GM18907 (cell line): ENCODE measurements at regions not wholly inside any gene's neighbourhood (a gene's known extent, or its start where the extent isn't known, plus 50 kb on each side); places are given as distances from the start of the nearest gene placed in this dataset.
"Not testable (repeated sequence)": the region's sequence is repeated elsewhere in the genome, so short reads cannot be mapped to it uniquely, and the experiment has no call there.

ENCODE experiments used
- ATAC-seq: cut with Tn5 transposase; IDR thresholded peaks from one replicate; pipeline ENCODE4 v1.9.1; 2021; ENCODE audit warnings: mild to moderate bottlenecking, moderate library complexity; ENCODE audit not compliant: unreplicated experiment

DNA sequence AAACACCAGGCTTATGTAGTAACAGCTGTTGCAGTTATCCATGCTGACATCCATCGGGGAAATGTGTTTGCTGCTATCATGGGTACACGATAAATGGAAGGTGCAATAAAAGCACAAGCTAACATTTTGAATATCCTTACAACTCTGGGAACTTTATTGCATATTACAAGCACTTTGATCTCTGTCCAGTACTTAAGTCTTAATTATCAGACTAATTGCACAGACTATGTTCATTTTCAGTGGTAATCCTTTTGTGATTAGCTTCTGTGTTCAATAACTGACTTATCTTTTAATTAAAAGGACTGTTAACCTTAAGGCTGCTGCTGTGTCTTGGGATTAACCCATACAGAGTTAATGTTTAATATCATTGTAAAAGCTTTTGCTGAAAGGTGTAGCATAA lies 101.4 kb upstream of the ATP5MC3 start:
- no peak for ATAC-seq

GRCh38 chr2:175282300-175282699 lies 100.8 kb upstream of the ATP5MC3 start:
- peak; percentile 79 for ATAC-seq

DNA sequence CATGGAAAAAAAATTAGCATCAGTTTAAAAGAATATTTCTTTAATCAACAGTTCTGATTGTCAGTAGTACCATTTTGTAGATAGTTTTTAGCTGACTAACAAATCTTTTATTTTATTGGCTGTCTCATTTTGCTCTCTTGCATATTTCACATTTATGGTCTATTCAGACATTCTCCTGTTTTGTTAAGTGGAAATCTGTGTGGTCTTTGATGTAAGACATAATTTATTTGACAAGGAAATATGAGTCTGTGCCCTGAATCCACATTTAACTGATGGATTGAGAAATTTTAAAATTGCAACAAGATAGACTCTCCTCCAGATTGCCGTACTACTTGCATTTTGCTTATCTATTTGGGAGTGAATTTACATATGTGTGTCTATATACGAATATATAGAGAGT lies 96.3 kb upstream of the ATP5MC3 start:
- ATAC-seq = no peak

- ATAC-seq = no peak
Measured at GRCh38 chr2:175275539-175275938, 94.0 kb upstream of the ATP5MC3 start.

GRCh38 chr2:175259164-175259563 lies 77.7 kb upstream of the ATP5MC3 start:
- ATAC-seq = no peak

GRCh38 chr2:175256806-175257585 lies 75.5 kb upstream of the ATP5MC3 start:
- ATAC-seq = no peak

- ATAC-seq = not testable (repeated sequence)
Measured at GRCh38 chr2:175256391-175256790, 74.9 kb upstream of the ATP5MC3 start.

DNA sequence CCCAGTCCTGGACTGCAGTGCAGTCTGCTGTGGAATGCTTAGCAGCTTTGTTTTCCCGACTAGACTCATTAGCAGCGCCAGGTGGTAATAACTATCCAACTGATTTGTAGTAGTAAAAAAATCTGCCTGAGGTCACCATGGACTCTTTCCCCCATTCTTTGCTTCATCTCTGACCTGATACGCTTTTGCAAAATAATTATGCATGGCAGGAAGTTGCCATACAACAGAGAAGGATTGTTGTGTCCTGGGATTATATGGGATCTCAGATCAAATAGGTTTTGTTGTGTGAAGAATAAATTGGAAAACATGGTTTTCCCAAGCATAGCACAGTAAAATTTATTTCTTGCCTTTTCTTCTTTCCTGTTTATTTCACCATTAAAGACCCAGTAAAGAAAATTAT lies 72.4 kb upstream of the ATP5MC3 start:
- ATAC-seq = no peak

DNA sequence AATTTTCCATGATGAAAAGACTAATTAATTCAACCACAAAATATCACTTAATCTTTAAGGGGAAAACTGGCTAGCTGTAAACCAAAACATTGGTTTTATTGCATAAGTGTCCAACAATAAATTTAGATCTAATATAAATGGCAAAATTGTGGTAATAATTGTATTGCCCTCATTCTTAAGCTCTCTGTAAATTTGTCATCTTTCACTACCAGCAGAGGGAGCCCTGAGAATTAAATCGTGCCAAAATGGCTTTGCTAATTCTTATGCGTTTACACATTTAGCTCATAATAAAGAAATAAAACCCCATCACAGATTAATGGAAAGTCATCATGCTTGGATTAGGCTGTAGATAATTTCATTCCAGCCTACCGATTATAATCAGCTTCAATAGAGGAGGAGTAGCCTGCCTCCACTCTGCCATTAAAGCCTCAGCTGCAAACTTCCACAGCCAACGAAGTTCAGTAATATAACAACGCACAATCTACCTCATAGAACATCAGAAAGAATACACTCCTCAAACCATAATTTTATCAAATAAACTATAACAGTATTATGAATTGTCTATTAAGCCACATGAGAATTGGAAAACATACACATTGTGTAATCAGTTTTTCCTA lies 70.0 kb upstream of the ATP5MC3 start:
- no peak for ATAC-seq

GRCh38 chr2:175247159-175247558 lies 65.6 kb upstream of the ATP5MC3 start:
- ATAC-seq = no peak

GRCh38 chr2:175244697-175245096 lies 63.2 kb upstream of the ATP5MC3 start:
- ATAC-seq = no peak

DNA sequence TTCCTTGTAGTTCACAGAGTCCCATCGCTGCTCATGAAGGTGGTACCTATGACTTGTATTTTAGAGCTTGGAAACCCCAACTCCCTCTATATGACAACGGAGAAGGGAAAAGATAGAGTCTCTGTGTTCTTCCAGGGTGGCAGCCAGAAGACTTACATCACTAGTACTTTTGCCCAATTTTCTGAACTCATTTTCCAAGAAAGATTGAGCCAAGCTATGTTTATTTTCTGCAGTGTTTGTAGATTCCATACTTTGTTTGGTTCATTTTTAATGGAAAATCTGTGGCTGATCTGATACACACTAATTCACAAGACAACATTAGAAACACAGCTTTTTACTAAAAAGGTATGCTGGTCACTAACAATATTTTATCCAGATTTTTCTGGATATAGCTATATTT lies 60.2 kb upstream of the ATP5MC3 start:
- no peak for ATAC-seq

DNA sequence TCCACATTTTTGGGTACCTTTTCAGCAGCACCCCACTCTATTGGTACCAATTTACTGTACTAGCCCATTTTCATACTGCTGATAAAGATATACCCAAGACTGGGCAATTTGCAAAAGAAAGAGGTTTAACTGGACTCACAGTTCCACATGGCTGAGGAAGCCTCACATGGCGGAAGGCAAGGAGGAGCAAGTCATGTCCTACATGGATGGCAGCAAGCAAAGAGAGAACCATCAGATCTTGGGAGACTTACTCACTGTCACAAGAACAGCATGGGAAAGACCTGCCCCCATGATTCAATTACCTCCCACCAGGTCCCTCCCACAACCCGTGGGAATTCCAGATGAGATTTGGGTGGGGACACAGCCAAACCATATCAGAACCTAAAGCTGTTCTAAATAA lies 58.5 kb upstream of the ATP5MC3 start:
- ATAC-seq = not testable (repeated sequence)

DNA sequence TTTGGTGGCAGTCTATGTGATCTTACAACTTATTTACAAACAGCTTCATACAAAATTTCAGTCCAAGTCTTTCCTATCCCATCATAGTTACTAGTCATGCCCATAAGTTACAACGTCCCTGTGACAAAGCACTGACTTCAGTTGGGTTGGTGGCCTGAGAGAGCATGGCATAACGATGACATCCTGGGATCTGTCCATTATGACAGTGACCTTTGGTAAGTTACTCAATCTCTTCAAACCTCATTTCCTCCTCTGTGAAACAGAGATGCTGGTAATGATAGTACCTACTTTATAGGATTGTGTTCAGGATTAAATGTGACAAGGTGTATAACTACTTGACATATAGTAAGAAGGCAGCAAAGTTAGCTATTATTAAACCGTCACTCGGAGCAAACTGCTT lies 55.4 kb upstream of the ATP5MC3 start:
- ATAC-seq = no peak

DNA sequence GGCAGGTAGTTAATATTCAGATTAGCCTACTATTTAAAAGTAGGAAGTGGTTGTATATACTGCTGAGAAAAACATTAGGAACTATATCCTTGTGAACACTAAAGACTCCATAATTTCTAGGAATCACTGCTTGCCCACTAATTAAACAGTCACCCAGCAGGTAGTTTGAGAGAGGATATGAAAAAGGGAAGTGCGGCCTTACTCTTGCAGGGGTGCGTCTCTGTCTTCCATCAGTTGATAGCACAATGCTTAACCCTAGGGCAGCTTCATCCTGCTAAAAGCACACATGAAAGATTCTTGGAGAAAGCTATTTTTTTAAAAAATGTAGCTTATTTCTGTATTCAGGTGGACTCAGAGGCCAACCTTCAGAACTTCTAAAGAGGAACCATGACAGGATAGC lies 53.1 kb upstream of the ATP5MC3 start:
- peak; percentile 73 for ATAC-seq

GRCh38 chr2:175234153-175234552 lies 52.6 kb upstream of the ATP5MC3 start:
- peak; percentile 42 for ATAC-seq

DNA sequence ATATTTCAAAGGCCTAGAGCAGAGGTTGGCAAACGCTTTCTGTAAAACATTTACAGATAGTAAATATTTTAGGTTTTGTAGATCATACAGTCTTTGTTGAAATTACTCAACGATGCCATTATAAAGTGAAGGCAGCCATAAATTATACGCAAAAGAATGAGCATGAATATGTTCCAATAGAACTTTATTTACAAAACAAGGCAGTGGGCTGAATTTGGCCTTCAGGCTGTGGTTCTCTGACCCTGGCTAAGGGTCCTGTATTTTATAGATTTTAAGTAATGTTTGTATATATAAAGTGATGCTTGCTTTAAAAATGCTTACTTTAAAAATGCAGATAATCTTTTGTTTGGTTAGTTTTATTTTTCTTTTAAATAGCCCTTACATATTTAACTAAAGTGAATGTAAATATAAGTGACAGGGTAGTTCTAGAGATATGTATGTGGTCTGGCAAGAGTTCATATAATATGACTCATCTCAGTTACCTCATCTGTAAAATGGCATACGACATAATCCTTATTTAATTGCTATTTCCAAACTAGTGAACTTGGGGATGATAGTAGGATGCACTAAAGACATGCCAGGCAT lies 51.7 kb upstream of the ATP5MC3 start:
- no peak for ATAC-seq
